Ishikawa (cell line): ENCODE measurements at regions not wholly inside any gene's neighbourhood (a gene's known extent, or its start where the extent isn't known, plus 50 kb on each side); places are given as distances from the start of the nearest gene placed in this dataset.

Experiments used
- CEBPB ChIP-seq: IDR thresholded peaks from 2 replicates; pipeline ENCODE4 v1.6.1; 2012
- CREB1 ChIP-seq: IDR thresholded peaks from 2 replicates; pipeline ENCODE4 v1.6.1; 2012; ENCODE audit warnings: low read depth
- EGR1 ChIP-seq: IDR thresholded peaks from 2 replicates; pipeline ENCODE4 v1.6.1; 2012
- EP300 ChIP-seq: IDR thresholded peaks from 2 replicates; pipeline ENCODE4 v1.6.1; 2012; ENCODE audit warnings: borderline replicate concordance
- FOXM1 ChIP-seq: IDR thresholded peaks from 2 replicates; pipeline ENCODE4 v1.6.1; 2012; ENCODE audit warnings: low read depth, borderline replicate concordance
- NFIC ChIP-seq: IDR thresholded peaks from 2 replicates; pipeline ENCODE4 v1.6.1; 2012
- RAD21 ChIP-seq: IDR thresholded peaks from 2 replicates; pipeline ENCODE4 v1.6.1; 2012; ENCODE audit warnings: low read depth
- TAF1 ChIP-seq: IDR thresholded peaks from 2 replicates; pipeline ENCODE4 v1.6.1; 2012; ENCODE audit warnings: low read depth, mild to moderate bottlenecking
- TCF12 ChIP-seq: IDR thresholded peaks from 2 replicates; pipeline ENCODE4 v1.6.1; 2012; ENCODE audit warnings: low read depth
- TEAD4 ChIP-seq: IDR thresholded peaks from 2 replicates; pipeline ENCODE4 v1.6.1; 2012
- YY1 ChIP-seq: IDR thresholded peaks from 2 replicates; pipeline ENCODE4 v1.6.1; 2012; ENCODE audit warnings: low read depth
- ZBTB7A ChIP-seq: IDR thresholded peaks from 2 replicates; pipeline ENCODE4 v1.6.1; 2012; ENCODE audit warnings: low read depth
- TF ChIP-seq, protein P1 (sequence below): IDR thresholded peaks from 2 replicates; pipeline ENCODE4 v1.6.1; 2012
- TF ChIP-seq, protein P2 (sequence below): IDR thresholded peaks from 2 replicates; pipeline ENCODE4 v1.6.1; 2012; ENCODE audit warnings: low read depth, mild to moderate bottlenecking
- TF ChIP-seq, protein P3 (sequence below): IDR thresholded peaks from 2 replicates; pipeline ENCODE4 v1.6.1; 2012

DNA sequence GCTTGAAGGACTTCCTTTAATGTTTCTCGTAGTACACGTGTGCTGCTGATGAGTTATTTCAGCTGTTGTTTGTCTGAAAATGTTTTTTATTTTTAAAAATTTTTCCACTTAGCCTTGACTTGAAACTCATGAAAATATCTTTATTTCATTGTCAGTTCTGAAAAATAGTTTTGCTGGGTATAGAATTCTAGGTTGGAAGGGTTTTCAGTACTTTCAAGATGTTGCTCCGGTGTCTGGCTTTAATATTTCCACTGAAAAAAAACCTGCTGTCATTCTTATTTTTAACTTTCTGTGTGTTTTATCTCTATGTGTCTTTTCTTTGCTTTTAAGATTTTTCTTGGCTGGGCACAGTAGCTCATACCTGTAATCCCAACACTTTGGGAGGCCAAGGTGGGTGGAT lies 103.8 kb downstream of the UNCX start:
- TF ChIP-seq RAD21, result no peak
- no peak for TF ChIP-seq FOXM1
- TF ChIP-seq, protein P1, sequence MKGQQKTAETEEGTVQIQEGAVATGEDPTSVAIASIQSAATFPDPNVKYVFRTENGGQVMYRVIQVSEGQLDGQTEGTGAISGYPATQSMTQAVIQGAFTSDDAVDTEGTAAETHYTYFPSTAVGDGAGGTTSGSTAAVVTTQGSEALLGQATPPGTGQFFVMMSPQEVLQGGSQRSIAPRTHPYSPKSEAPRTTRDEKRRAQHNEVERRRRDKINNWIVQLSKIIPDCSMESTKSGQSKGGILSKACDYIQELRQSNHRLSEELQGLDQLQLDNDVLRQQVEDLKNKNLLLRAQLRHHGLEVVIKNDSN, result no peak
- no peak for TF ChIP-seq NFIC
- TF ChIP-seq, protein P2, sequence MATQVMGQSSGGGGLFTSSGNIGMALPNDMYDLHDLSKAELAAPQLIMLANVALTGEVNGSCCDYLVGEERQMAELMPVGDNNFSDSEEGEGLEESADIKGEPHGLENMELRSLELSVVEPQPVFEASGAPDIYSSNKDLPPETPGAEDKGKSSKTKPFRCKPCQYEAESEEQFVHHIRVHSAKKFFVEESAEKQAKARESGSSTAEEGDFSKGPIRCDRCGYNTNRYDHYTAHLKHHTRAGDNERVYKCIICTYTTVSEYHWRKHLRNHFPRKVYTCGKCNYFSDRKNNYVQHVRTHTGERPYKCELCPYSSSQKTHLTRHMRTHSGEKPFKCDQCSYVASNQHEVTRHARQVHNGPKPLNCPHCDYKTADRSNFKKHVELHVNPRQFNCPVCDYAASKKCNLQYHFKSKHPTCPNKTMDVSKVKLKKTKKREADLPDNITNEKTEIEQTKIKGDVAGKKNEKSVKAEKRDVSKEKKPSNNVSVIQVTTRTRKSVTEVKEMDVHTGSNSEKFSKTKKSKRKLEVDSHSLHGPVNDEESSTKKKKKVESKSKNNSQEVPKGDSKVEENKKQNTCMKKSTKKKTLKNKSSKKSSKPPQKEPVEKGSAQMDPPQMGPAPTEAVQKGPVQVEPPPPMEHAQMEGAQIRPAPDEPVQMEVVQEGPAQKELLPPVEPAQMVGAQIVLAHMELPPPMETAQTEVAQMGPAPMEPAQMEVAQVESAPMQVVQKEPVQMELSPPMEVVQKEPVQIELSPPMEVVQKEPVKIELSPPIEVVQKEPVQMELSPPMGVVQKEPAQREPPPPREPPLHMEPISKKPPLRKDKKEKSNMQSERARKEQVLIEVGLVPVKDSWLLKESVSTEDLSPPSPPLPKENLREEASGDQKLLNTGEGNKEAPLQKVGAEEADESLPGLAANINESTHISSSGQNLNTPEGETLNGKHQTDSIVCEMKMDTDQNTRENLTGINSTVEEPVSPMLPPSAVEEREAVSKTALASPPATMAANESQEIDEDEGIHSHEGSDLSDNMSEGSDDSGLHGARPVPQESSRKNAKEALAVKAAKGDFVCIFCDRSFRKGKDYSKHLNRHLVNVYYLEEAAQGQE, result no peak
- TF ChIP-seq, protein P3, sequence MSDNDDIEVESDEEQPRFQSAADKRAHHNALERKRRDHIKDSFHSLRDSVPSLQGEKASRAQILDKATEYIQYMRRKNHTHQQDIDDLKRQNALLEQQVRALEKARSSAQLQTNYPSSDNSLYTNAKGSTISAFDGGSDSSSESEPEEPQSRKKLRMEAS, result no peak
- TF ChIP-seq TEAD4, result no peak

DNA sequence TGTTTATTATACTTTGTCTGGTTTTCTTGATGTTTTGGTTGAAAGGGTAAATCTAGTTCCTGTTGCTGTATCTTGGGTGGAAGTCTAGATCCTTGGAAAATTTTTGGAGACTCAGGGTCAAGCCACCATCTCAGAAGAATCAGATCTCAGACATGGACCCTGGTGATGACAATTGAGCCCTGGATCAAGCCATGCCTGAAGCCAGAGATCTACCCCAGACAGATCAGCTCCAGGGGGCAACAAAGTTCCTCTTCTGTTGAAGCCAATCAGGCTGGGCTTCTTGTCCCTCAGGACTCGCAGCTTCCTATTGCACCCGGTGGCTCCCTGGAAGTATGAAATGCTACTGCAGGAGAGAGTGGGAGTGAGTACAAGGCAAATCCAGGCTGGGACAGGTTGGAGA lies 106.9 kb downstream of the UNCX start:
- TF ChIP-seq, protein P1, result no peak
- no peak for TF ChIP-seq RAD21
- no peak for TF ChIP-seq CREB1
- no peak for TF ChIP-seq ZBTB7A
- TF ChIP-seq EP300, result no peak
- no peak for TF ChIP-seq NFIC

DNA sequence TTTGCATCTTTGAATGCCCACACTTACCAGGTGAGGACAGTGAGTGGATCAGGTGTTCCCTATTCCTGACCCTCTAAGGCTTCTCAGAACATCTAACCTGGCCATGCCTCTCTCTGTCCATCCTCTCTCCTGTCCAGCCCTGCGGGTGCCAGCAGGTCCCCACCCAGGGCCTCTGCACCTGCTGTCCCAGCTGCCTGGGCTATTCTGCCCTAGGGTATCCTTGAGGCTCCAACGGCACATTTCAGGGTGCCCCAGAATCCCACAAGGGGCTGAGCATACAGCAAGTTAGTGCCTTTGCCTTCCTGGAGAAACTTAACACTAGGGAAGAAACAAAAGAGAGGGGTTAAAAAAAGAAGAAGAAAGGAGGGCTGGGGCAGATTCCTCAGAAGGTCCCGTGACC lies 107.4 kb downstream of the UNCX start:
- TF ChIP-seq, protein P2, result no peak
- TF ChIP-seq RAD21, result no peak

DNA sequence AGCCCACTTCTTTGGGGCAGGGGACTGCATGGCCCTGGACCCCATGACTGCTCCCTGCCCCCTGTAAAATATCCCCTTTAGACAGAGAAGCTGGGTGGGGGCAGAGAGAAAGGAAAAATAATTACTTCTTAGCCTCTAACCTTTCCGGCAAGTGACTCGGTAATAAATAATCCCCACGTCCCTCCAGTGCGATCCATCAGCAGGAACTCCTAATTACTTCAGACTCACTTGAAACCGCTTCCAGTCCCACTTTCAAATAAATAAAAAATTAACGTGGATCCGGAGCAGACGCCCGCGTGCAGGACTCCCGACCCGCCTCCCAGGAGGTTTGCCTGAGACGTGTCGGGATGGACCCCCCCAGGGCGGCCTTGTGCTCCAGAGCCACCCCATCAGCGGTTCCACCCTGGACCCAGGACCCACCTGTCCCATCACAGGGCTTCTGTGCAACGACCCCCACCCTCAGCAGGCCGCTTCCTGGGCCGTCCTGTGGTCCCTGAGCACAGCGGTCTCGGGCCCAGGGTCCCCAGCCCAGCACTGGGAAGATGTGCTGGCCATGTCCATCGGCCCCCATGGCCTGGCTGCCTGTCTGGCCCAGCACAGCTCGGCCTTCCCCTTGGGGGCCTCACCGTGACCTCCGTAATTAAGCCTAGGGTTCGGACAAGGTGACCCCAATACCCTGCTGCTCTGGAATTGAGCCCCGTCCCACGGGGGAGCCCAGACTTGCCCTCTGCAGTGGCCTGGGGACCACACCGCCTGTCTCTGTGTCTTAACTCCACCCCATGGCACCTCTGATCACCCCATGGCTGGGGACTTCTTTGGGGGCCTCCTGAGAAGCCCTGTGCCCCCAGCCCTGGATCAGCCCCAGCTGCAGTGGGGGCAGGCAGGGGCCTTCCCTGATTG lies 108.0 kb downstream of the UNCX start:
- no peak for TF ChIP-seq CEBPB
- no peak for TF ChIP-seq TCF12
- no peak for TF ChIP-seq YY1
- TF ChIP-seq CREB1, result no peak
- TF ChIP-seq, protein P3, result no peak
- TF ChIP-seq RAD21, result no peak
- TF ChIP-seq TEAD4, result no peak
- TF ChIP-seq, protein P1, result no peak
- no peak for TF ChIP-seq FOXM1
- TF ChIP-seq EP300, result no peak
- no peak for TF ChIP-seq TAF1
- TF ChIP-seq, protein P2, result no peak
- TF ChIP-seq NFIC, result no peak
- no peak for TF ChIP-seq EGR1
- TF ChIP-seq ZBTB7A, result no peak
